Dendritic cell treated with granulocyte-macrophage colony-stimulating factor and Interleukin-4, amounts not matched to agents 40 ng/mL and 50 ng/mL, for 4 days (primary cell): ENCODE measurements at regions not wholly inside any gene's neighbourhood (a gene's known extent, or its start where the extent isn't known, plus 50 kb on each side); places are given as distances from the start of the nearest gene placed in this dataset.
"Not testable (repeated sequence)": the region's sequence is repeated elsewhere in the genome, so short reads cannot be mapped to it uniquely, and the experiment has no call there.

ENCODE experiments used
- H3K27ac Mint-ChIP-seq: one replicate; pipeline ENCODE4 v1.8.0; 2022; ENCODE audit warnings: mild to moderate bottlenecking, mixed read lengths
- H3K27me3 Mint-ChIP-seq: one replicate; pipeline ENCODE4 v1.8.0; 2022; ENCODE audit warnings: mild to moderate bottlenecking, mixed read lengths
- H3K36me3 Mint-ChIP-seq: one replicate; pipeline ENCODE4 v1.8.0; 2022; ENCODE audit warnings: low read depth, mixed read lengths
- H3K4me1 Mint-ChIP-seq: one replicate; pipeline ENCODE4 v1.8.0; 2022; ENCODE audit warnings: low read depth, mixed read lengths
- H3K4me3 Mint-ChIP-seq: one replicate; pipeline ENCODE4 v1.8.0; 2022; ENCODE audit warnings: mild to moderate bottlenecking, moderate library complexity, mixed read lengths
- H3K9me3 Mint-ChIP-seq: one replicate; pipeline ENCODE4 v1.8.0; 2022; ENCODE audit warnings: mixed read lengths
- intact Hi-C: fragments of 100-400 bp; cut with micrococcal nuclease; formaldehyde crosslinking; loops from one replicate; pipeline ENCODE4 v1.15.0; 2022

GRCh38 chr2:145811276-145812164 is 1291.6 kb upstream of the ZEB2 start:
- H3K9me3 Mint-ChIP-seq: no peaks in the 10 kb centered on the region
- no peaks in the 10 kb centered on the region for H3K27me3 Mint-ChIP-seq
- H3K27ac Mint-ChIP-seq: peak overlapping the region; percentile 77
- peak overlapping the region; percentile 23 for H3K4me3 Mint-ChIP-seq
- H3K36me3 Mint-ChIP-seq: no peaks in the 10 kb centered on the region
- peaks cover 31% of the 10 kb centered on the region for H3K4me1 Mint-ChIP-seq
- intact Hi-C loops: no loop called here

DNA sequence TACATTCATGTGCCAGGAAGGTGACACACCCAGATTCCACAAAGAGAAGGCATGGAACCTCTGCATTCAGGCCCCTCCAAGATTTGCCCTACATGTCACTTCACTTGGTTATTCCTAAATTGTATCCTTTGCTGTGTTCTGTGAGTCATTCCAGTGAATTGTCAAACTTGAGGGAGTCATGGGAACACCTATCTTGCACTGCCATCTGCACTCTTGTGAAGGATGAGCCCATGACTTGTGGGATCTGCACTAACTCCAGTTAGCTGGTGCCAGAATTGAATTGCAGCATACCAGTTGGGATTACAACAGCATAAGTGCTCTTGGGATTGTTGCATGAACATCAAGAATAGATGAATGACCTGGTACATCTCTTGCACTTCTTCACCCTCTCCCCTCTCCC is 1288.0 kb upstream of the ZEB2 start:
- intact Hi-C loops: no loop called here
- no peaks in the 10 kb centered on the region for H3K27me3 Mint-ChIP-seq
- H3K36me3 Mint-ChIP-seq: no peaks in the 10 kb centered on the region
- peaks cover 20% of the 10 kb centered on the region for H3K4me1 Mint-ChIP-seq
- H3K9me3 Mint-ChIP-seq: no peaks in the 10 kb centered on the region
- no peak overlapping the region for H3K4me3 Mint-ChIP-seq
- no peak overlapping the region for H3K27ac Mint-ChIP-seq

- H3K36me3 Mint-ChIP-seq: no peaks in the 10 kb centered on the region
- no peak overlapping the region for H3K27ac Mint-ChIP-seq
- H3K9me3 Mint-ChIP-seq: no peaks in the 10 kb centered on the region
- H3K4me3 Mint-ChIP-seq: no peak overlapping the region
- H3K27me3 Mint-ChIP-seq: no peaks in the 10 kb centered on the region
- intact Hi-C loops: no loop called here
- peaks cover 20% of the 10 kb centered on the region for H3K4me1 Mint-ChIP-seq
These were observed 1287.6 kb upstream of the ZEB2 start for GRCh38 chr2:145807554-145807953.

GRCh38 chr2:145806546-145806945 is 1286.6 kb upstream of the ZEB2 start:
- no peak overlapping the region for H3K4me3 Mint-ChIP-seq
- no peaks in the 10 kb centered on the region for H3K27me3 Mint-ChIP-seq
- H3K27ac Mint-ChIP-seq: no peak overlapping the region
- H3K36me3 Mint-ChIP-seq: no peaks in the 10 kb centered on the region
- intact Hi-C loops: no loop called here
- H3K9me3 Mint-ChIP-seq: no peaks in the 10 kb centered on the region
- H3K4me1 Mint-ChIP-seq: peaks cover 12% of the 10 kb centered on the region

DNA sequence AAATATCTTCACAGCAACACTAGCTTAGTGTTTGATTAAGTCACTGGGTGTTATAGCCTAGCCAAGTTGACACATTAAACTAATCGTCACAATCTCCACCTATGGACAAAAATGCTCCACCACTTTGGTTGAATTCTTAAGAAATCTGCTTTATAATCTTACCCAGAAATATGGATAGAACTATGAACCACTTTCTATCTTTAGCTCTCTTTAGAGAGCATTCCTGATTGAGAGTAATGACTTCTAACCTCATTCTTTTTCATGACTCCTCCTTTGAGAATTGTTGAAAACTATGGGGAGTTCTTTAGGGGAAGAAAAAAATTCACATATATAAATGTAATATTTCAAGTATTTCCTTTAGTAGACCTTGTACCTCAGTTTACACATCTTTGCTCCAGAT is 1282.2 kb upstream of the ZEB2 start:
- no peak overlapping the region for H3K4me3 Mint-ChIP-seq
- H3K27me3 Mint-ChIP-seq: no peaks in the 10 kb centered on the region
- H3K9me3 Mint-ChIP-seq: no peaks in the 10 kb centered on the region
- H3K36me3 Mint-ChIP-seq: no peaks in the 10 kb centered on the region
- intact Hi-C loops: no loop called here
- no peaks in the 10 kb centered on the region for H3K4me1 Mint-ChIP-seq
- H3K27ac Mint-ChIP-seq: no peak overlapping the region

- Mint-ChIP-seq H3K27ac (no peak overlapping the region), H3K27me3 (no peaks in the 10 kb centered on the region), H3K9me3 (no peaks in the 10 kb centered on the region), H3K36me3 (no peaks in the 10 kb centered on the region), H3K4me3 (no peak overlapping the region), H3K4me1 (no peaks in the 10 kb centered on the region)
- intact Hi-C loops: no loop called here
These were observed 1281.3 kb upstream of the ZEB2 start for GRCh38 chr2:145801210-145801609.

GRCh38 chr2:145800151-145801091 is 1280.5 kb upstream of the ZEB2 start:
- intact Hi-C loops: no loop called here
- H3K27ac Mint-ChIP-seq: no peak overlapping the region

DNA sequence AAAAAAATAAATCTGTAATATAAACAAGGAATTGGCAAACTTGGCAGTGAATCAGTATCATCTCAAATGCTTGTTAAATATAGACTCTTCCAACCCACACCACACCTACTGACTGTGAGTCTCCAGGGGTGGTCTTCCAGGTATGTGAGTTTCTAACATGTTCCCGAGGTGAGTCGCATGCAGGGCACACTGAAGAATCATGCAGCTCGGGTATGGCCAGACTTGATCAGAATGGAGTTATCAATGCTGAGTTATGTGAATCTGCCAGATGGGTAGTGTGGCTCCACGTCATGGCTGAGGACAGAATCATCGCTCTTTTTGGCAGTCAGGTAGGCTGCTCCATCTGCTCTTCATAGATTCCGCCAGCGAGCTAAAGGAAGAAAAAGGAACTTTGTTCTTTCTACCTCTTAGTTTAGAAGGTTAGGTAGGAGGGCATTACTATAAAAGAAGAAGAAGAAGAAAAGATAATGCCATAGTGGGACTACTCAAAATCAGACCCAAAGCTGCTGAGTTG is 1279.7 kb upstream of the ZEB2 start:
- no peaks in the 10 kb centered on the region for H3K27me3 Mint-ChIP-seq
- no peaks in the 10 kb centered on the region for H3K36me3 Mint-ChIP-seq
- intact Hi-C loops: no loop called here
- H3K27ac Mint-ChIP-seq: no peak overlapping the region
- no peaks in the 10 kb centered on the region for H3K9me3 Mint-ChIP-seq
- no peak overlapping the region for H3K4me3 Mint-ChIP-seq
- no peaks in the 10 kb centered on the region for H3K4me1 Mint-ChIP-seq

More at GRCh38 chr2:145800151-145801091, 1280.5 kb upstream of the ZEB2 start:
- Mint-ChIP-seq H3K4me3 (no peak overlapping the region), H3K27me3 (no peaks in the 10 kb centered on the region), H3K4me1 (no peaks in the 10 kb centered on the region), H3K36me3 (no peaks in the 10 kb centered on the region), H3K9me3 (no peaks in the 10 kb centered on the region)

DNA sequence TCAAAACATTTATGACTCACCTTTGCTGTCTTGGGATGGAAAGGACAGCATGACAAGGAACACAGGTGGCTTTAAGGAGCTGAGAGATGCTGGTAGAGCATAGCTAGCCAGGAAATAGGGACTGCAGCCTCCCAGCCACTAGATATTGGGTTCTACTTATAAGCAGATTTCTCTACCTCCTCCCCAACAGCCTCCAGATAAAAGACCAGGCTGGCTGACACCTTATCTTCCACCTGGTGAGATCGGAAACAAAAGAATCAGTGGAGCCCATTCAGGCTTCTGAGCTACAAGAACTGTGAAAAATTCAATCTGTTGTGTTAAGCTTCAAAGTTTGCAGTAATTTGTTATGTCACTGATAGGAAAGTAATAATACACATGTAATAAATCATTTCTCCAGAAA is 1278.5 kb upstream of the ZEB2 start:
- Mint-ChIP-seq H3K4me1 (no peaks in the 10 kb centered on the region), H3K4me3 (no peak overlapping the region)

GRCh38 chr2:145797692-145798091 is 1277.8 kb upstream of the ZEB2 start:
- intact Hi-C loops: no loop called here
- no peak overlapping the region for H3K4me3 Mint-ChIP-seq
- H3K36me3 Mint-ChIP-seq: no peaks in the 10 kb centered on the region
- H3K27ac Mint-ChIP-seq: no peak overlapping the region
- no peaks in the 10 kb centered on the region for H3K4me1 Mint-ChIP-seq
- no peaks in the 10 kb centered on the region for H3K9me3 Mint-ChIP-seq
- H3K27me3 Mint-ChIP-seq: peaks cover 1% of the 10 kb centered on the region

More for the DNA sequence above, 1278.5 kb upstream of the ZEB2 start:
- Mint-ChIP-seq H3K9me3 (no peaks in the 10 kb centered on the region), H3K27me3 (no peaks in the 10 kb centered on the region), H3K27ac (no peak overlapping the region), H3K36me3 (no peaks in the 10 kb centered on the region)
- intact Hi-C loops: no loop called here

GRCh38 chr2:145792745-145793144 is 1272.8 kb upstream of the ZEB2 start:
- no peak overlapping the region for H3K27ac Mint-ChIP-seq
- no peaks in the 10 kb centered on the region for H3K4me1 Mint-ChIP-seq

GRCh38 chr2:145789636-145790035 is 1269.7 kb upstream of the ZEB2 start:
- no peaks in the 10 kb centered on the region for H3K4me1 Mint-ChIP-seq
- H3K9me3 Mint-ChIP-seq: no peaks in the 10 kb centered on the region
- no peak overlapping the region for H3K27ac Mint-ChIP-seq
- H3K36me3 Mint-ChIP-seq: no peaks in the 10 kb centered on the region
- intact Hi-C loops: no loop called here
- H3K27me3 Mint-ChIP-seq: peaks cover 1% of the 10 kb centered on the region
- no peak overlapping the region for H3K4me3 Mint-ChIP-seq

More at GRCh38 chr2:145792745-145793144, 1272.8 kb upstream of the ZEB2 start:
- H3K36me3 Mint-ChIP-seq: no peaks in the 10 kb centered on the region
- no peak overlapping the region for H3K4me3 Mint-ChIP-seq
- peaks cover 1% of the 10 kb centered on the region for H3K27me3 Mint-ChIP-seq
- intact Hi-C loops: no loop called here
- H3K9me3 Mint-ChIP-seq: no peaks in the 10 kb centered on the region

DNA sequence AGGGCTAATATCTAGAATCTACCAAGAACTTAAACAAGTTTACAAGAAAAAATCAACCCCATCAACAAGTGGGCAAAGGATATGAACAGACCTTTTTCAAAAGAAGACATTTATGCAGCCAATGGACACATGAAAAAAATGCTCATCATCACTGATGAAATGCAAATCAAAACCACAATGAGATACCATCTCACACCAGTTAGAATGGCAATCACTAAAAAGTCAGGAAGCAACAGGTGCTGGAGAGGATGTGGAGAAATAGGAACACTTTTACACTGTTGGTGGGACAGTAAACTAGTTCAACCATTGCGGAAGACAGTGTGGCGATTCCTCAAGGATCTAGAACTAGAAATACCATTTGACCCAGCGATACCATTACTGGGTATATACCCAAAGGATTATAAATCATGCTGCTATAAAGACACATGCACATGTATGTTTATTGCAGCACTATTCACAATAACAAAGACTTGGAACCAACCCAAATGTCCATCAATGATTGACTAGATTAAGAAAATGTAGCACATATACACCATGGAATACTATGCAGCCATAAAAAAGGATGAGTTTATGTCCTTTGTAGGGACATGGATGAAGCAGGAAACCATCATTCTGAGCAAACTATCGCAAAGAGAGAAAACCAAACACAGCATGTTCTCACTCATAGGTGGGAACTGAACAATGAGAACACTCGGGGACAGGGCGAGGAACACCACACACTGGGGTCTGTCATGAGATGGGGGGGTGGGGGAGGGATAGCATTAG is 1267.9 kb upstream of the ZEB2 start:
- H3K9me3 Mint-ChIP-seq, intact Hi-C loops, H3K4me3 Mint-ChIP-seq, H3K36me3 Mint-ChIP-seq, H3K4me1 Mint-ChIP-seq, H3K27ac Mint-ChIP-seq, H3K27me3 Mint-ChIP-seq: not testable (repeated sequence)
